GM19395 (cell line): ENCODE measurements at regions not wholly inside any gene's neighbourhood (a gene's known extent, or its start where the extent isn't known, plus 50 kb on each side); places are given as distances from the start of the nearest gene placed in this dataset.
"Not testable (repeated sequence)": the region's sequence is repeated elsewhere in the genome, so short reads cannot be mapped to it uniquely, and the experiment has no call there.

Experiments
- ATAC-seq: cut with Tn5 transposase; IDR thresholded peaks from one replicate; pipeline ENCODE4 v1.9.1; 2021; ENCODE audit warnings: mild to moderate bottlenecking, moderate library complexity; ENCODE audit not compliant: unreplicated experiment

GRCh38 chr9:74132986-74133385 is 364.1 kb upstream of the RORB start:
- no peak for ATAC-seq

DNA sequence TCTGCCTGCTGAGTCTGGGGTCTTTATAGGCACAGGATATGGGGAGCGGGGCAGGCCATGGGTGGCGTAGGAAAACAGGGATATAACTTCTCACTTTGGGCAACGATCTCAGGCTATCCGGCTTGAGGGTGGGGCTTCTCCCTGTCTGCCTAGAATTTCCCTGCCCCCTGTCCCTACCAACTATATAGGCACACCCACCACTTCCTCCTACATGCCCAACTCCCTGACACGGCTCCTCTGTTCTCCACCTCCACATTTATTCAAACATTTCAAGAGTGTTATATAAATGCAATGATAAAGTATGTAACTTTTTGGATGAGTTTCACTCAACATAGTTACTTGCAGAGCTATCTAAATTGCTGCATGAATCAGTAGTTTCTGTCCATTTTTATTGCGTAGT is 363.2 kb upstream of the RORB start:
- ATAC-seq, result no peak

- no peak for ATAC-seq
Observed at GRCh38 chr9:74138182-74138581, 359.0 kb upstream of the RORB start.

GRCh38 chr9:74140141-74140540 is 357.0 kb upstream of the RORB start:
- no peak for ATAC-seq

- no peak for ATAC-seq
Observed at GRCh38 chr9:74147906-74148305, 349.2 kb upstream of the RORB start.

GRCh38 chr9:74172874-74173273 is 324.3 kb upstream of the RORB start:
- peak; percentile 100 for ATAC-seq

- peak; percentile 52 for ATAC-seq
Observed at GRCh38 chr9:74173284-74173683, 323.9 kb upstream of the RORB start.

DNA sequence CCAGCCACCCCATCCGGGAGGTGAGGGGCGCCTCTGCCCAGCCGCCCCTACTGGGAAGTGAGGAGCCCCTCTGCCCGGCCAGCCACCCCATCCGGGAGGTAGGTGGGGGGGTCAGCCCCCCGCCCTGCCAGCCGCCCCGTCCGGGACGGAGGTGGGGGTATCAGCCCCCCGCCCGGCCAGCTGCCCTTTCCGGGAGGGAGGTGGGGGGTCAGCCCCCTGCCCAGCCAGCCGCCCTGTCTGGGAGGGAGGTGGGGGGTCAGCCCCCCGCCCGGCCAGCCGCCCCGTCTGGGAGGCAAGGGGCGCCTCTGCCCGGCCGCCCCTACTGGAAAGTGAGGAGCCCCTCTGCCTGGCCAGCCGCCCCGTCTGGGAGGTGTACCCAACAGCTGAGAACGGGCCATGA is 299.4 kb upstream of the RORB start:
- ATAC-seq, result not testable (repeated sequence)

DNA sequence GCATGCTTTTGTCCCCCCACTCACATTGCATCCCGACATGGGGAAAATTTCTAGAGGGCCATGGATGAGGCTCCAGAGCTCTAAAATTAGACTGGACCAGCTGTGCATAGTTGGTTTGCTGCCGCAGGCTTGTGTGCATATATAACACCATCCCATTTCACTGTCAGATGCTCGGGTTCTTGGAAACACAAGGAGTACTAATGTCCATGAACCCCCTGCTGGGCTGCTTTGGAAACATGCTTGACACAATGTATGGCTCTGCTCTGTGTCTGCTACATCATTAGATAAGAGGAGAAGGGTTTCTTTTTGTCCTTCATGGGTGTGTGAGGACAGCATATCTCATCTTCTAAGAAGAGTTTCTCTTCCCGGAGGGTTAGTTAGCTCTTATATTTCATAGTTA is 292.1 kb upstream of the RORB start:
- ATAC-seq, result no peak

DNA sequence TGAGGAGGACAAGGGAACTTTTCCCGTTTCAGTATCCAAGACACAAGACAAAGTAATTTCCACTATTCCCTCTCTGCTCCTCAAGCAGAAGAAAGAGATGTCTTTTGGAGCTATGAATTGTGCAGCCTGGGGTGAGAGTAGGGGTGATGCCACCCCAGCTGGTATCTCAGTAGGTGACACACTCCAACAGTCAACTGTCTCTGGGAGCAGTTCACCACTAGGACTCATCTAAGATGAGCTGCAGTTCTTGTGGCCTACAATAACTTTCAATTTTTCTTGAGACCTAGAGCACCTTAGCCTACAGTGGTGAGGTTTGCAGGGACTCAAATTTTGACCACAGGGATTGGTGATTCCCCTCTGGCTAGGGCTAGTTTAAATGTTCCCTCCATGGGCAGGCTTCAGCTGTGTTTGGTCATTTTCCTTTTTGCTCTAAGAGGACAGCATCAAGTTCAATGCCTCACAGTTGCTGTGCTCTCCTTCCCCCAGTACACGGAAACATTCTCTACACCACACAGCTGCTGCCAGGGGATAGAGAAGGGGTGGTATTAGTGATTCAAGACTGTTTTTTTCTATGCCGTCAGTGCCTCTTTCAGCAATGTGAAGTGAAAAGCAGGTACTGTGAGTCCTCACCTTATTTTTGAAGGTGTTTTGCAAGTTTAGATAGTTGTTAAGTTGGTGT is 278.6 kb upstream of the RORB start:
- ATAC-seq, result no peak

- no peak for ATAC-seq
Observed at GRCh38 chr9:74220327-74220726, 276.8 kb upstream of the RORB start.

- no peak for ATAC-seq
Observed at GRCh38 chr9:74236857-74237256, 260.3 kb upstream of the RORB start.

- ATAC-seq, result no peak
Observed at GRCh38 chr9:74245866-74246497, 251.2 kb upstream of the RORB start.

DNA sequence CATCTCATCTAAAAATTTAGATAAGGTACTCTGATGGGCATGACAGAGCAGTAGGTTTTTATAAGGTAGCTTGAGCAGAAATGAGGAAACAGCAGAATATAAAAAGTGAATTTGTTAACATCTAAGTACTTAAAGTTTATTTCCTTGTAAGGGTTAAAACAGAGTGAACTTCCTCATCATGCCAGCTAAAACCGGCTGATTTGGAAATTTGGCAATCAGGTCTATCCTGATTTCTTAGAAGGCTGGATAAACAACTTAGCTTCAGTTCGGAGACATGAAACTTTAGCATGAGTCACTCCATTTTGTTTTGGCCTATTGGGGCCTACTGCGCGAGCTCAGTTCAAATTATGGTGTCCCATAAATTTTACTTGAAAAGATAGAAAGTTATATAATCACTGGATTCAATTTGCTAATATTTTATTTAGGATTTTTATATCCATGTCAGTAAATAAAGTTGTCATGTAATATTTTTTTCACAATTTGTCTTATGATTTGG is 241.6 kb upstream of the RORB start:
- ATAC-seq, result no peak

DNA sequence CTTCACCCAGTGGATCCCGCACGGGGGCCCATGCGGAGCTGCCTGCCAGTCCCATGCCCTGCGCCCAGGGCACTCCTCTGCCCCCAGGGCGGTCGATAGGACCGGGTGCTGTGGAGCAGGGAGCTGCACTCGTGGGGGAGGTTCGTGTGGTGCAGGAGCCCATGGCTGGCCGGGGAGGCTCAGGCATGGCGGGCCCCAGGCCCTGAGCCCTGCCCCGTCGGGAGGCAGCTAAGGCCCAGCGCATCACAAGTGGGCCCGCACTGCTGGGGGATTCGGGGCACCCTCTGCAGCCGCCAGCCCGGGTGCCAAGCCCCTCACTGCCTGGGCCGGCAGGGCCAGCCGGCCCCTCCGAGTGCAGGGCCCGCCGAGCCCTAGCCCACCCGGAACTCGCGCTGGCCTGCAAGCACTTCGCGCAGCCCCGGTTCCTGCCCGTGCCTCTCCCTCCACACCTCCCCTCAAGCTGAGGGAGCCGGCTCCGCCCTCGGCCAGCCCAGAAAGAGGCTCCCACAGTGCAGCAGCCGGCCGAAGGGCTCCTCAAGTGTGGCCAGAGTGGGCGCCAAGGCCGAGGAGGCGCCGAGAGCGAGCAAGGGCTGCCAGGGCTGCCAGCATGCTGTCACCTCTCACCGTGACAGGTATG is 221.1 kb upstream of the RORB start:
- no peak for ATAC-seq

DNA sequence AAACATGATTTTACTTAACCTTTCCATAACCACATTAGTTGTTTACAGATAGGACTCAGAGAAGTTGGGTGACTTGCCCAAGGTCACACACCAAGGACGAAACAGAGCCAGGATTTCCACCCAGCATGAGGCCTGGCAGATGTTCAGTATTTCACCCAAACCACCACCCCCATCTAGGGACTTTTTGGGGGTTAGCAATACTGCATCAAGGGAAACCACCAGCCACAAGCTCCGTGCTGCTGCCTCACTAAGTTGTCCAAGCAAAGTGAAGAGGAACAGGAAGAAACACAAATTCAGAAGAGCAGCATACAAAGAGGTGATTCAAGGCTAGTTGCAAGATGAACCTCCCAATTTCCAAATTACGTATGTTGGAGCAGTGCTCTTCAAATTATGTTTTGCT is 219.6 kb upstream of the RORB start:
- ATAC-seq, result peak; percentile 92

DNA sequence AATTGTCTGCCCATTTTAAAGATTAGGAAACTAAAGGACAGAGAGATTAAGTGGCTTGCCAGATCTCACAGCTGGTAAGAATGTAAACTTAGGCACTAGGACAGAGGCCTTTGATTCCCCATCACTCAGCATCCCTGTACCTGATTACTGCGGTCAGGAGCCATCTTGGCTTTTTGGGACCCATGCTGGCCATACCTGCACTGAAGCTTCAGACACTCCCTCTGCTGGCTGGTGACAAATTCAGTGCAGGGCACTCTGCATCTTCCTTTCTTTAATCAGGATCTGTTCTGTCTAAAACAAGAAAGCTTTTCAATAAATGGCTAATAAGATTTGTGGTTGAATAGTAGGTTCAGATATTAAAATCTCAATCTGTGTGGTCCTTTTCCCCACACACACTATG is 215.5 kb upstream of the RORB start:
- ATAC-seq, result no peak

GRCh38 chr9:74282526-74283253 is 214.4 kb upstream of the RORB start:
- no peak for ATAC-seq

DNA sequence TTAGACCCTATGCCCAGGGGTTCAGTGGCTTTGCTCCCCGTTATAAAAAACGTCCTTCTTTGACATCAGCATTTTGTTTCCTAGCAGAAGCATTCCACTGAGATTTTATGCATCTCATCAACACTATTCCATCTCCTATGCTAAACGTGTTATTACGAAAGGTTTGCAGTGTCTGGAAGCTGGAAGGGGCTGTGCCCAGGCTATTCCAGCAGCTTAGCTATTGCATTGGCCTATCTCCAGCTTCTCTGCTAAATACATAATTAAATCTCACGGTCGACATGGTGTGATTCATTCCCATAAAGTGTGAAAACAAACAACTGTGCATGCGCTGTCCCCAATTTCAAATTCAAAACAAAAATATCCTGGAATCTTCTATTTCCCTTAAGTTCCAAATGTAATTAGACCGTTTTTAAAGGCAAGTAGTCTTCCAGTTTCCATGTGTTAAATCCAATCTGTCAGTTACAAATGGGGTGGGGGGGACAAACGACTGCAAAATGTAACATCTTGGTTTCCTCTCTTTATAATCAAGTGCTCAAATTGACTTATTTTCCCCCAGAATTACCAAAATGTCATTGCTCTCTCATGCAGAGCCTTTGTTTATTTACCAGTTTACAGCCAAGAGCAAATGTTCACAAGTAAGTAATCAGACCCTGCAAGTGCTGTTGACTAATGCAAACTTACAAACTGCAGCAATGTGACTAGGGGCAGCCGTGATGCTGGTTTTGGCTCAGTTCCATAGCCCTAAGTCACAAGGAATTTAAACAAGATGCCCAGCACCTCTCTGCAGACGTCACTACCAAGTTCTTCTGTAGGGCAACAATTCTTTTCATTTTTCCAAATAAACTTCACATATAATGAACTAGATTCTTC is 212.3 kb upstream of the RORB start:
- ATAC-seq, result no peak

DNA sequence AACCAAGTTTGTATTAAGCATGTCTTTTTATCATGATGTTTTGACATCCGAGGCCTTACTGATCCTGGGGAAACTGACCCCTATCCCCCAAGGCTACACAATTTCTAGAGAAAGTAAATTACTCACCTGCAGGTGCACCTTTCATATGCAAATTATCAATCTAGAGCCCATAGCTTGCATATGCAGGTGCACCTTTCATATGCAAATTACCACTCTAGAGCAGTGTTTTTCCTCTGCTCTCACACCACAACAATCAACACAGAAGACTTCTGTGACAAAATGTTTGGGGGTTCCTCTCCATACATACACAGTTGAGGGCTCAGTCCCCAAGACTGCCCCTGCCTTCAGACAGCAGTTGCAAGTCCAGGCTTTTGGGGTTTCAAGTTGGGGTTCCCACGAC is 203.7 kb upstream of the RORB start:
- no peak for ATAC-seq

- no peak for ATAC-seq
Observed at GRCh38 chr9:74303945-74304344, 193.2 kb upstream of the RORB start.
